Fibroblast of peridontal ligament (primary cell): ENCODE measurements at regions not wholly inside any gene's neighbourhood (a gene's known extent, or its start where the extent isn't known, plus 50 kb on each side); places are given as distances from the start of the nearest gene placed in this dataset.
"Not testable (repeated sequence)": the region's sequence is repeated elsewhere in the genome, so short reads cannot be mapped to it uniquely, and the experiment has no call there.

Experiments
- DNase-seq: peaks from one replicate; pipeline ENCODE4 v3.0.0-alpha.2; 2010; ENCODE audit errors: extremely low read depth

GRCh38 chr22:48070083-48070482 is 1307.6 kb downstream of the TBC1D22A start:
- no peak for DNase-seq

GRCh38 chr22:48069256-48069655 is 1306.8 kb downstream of the TBC1D22A start:
- no peak for DNase-seq

GRCh38 chr22:48068323-48068885 is 1306.0 kb downstream of the TBC1D22A start:
- no peak for DNase-seq

- no peak for DNase-seq
These were observed 1303.4 kb downstream of the TBC1D22A start for GRCh38 chr22:48065892-48066291.

- no peak for DNase-seq
These were observed 1299.3 kb downstream of the TBC1D22A start for GRCh38 chr22:48061726-48062125.

GRCh38 chr22:48060266-48060665 is 1297.8 kb downstream of the TBC1D22A start:
- no peak for DNase-seq

GRCh38 chr22:48059521-48059920 is 1297.1 kb downstream of the TBC1D22A start:
- not testable (repeated sequence) for DNase-seq

- DNase-seq, result no peak
These were observed 1294.8 kb downstream of the TBC1D22A start for GRCh38 chr22:48057116-48057835.

GRCh38 chr22:48055827-48056226 is 1293.4 kb downstream of the TBC1D22A start:
- no peak for DNase-seq

GRCh38 chr22:48055185-48055584 is 1292.7 kb downstream of the TBC1D22A start:
- no peak for DNase-seq

GRCh38 chr22:48054596-48054995 is 1292.1 kb downstream of the TBC1D22A start:
- DNase-seq, result no peak

GRCh38 chr22:48053973-48054372 is 1291.5 kb downstream of the TBC1D22A start:
- no peak for DNase-seq

GRCh38 chr22:48053486-48053885 is 1291.0 kb downstream of the TBC1D22A start:
- no peak for DNase-seq

- no peak for DNase-seq
These were observed 1290.1 kb downstream of the TBC1D22A start for GRCh38 chr22:48052621-48052890.

- no peak for DNase-seq
These were observed 1289.6 kb downstream of the TBC1D22A start for GRCh38 chr22:48051796-48052620.

GRCh38 chr22:48050836-48051235 is 1288.4 kb downstream of the TBC1D22A start:
- no peak for DNase-seq

GRCh38 chr22:48049116-48049515 is 1286.7 kb downstream of the TBC1D22A start:
- no peak for DNase-seq

- no peak for DNase-seq
These were observed 1285.5 kb downstream of the TBC1D22A start for GRCh38 chr22:48047722-48048500.

- no peak for DNase-seq
These were observed 1282.9 kb downstream of the TBC1D22A start for GRCh38 chr22:48045369-48045768.

- DNase-seq, result no peak
These were observed 1282.1 kb downstream of the TBC1D22A start for GRCh38 chr22:48044487-48045060.

- DNase-seq, result no peak
These were observed 1281.1 kb downstream of the TBC1D22A start for GRCh38 chr22:48043581-48043980.
